ENCODE measurements at regions not wholly inside any gene's neighbourhood (a gene's known extent, or its start where the extent isn't known, plus 50 kb on each side); places are given as distances from the start of the nearest gene placed in this dataset.

DNA sequence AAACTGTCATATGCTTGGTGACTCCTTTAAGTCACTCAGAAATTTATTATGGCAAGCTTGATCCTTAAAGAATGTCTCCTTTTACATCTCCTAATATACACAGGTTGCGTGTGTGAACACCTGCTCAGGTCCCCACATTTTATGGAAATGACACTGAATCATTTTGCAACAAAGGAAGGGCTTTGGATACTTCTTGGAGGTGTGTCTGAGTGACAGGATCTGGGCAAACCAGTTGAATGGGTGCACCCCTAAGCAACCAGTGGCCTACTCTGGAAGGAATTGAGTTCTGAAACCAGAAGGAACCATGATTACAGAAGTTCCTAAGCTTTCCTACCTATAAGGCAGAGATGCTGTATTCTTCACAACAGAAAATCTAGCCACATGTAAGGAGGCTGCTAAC lies 483.9 kb upstream of the KLF4 start:
- TF ChIP-seq CTCF (IDR thresholded peaks at IDR 0.05): no peak

DNA sequence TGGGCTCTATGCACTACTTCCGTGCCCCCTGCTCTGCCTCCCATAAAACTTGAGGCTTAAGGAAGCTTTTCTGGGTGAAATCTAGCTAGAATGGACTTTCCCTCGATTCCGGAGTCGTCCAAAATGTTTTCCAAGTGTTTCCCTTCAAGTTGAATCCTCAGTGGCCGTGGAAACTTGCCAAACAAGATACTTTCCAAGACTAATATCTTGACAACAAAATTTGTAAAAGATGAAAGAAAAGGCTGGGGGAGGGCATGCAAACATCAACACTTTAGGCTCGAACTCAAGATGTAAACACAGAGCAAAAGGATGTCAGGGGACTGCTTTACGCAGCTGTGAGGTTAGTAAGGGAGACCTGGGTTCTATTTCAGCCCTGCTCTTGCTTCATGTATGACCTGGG lies 482.8 kb upstream of the KLF4 start:
- TF ChIP-seq CTCF (IDR thresholded peaks at IDR 0.05): no peak

DNA sequence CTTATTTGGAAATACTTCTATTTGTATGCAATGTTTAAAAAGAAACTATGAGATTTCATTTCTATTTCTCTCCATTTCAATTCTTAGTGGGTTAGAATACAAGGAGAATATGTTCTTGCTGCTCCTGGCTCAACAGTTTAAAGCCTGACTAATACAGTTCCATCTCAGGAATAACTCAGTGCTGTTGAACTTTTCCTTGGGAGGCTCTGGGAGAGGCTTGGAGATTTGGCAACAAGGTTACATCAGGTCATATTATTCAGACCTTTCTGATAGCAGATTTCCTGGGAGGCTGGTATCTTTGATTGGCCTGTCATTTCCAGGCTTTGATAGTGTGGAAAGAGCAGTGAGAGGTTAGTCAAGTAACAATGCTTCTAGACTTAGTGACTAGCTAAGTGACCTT lies 481.7 kb upstream of the KLF4 start:
- TF ChIP-seq CTCF (IDR thresholded peaks at IDR 0.05): no peak

DNA sequence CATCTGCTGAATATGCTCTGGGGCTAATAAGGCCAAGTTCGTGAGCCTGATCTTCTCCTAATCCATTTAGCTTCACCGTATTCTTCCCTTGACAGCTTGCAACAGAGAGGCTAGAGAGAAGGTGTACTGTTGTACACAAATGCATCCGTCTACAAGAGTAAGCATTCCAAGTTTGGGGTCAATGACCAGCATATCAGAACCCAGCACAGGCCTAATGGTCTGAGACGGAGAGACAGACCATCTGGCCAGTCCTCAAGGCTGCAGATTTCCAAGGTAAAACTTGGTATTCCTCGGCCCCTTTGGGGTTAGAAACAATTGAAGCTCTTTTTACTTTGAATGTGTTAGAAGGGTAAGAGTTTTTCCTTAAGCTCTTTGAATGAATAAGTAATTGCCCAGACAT lies 481.2 kb upstream of the KLF4 start:
- TF ChIP-seq CTCF (IDR thresholded peaks at IDR 0.05): no peak

GRCh38 chr9:107969727-107970126 lies 480.2 kb upstream of the KLF4 start:
- TF ChIP-seq CTCF (IDR thresholded peaks at IDR 0.05): no peak

- TF ChIP-seq CTCF (IDR thresholded peaks at IDR 0.05): no peak
These were observed 479.6 kb upstream of the KLF4 start for GRCh38 chr9:107969141-107969540.

DNA sequence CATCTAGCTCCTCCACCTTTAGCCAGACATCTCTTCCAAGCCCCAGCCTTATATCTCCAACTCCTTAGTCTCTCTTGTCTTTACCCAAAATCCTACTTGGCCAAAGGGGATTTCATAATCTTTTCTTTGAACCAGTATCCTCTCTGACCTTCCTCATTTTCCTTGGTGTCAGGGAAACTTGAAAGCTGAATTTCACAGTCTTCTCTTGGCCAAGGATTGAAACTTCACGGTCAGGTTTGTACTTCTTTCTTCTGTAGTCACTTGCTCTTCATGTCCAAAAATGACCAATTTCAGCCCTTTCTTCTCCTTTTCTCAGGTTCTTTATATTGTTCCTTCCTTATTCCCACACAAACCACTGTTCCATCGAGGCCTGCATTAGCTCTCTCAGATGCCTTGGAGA lies 473.7 kb upstream of the KLF4 start:
- no peak for TF ChIP-seq CTCF (IDR thresholded peaks at IDR 0.05)

- no peak for TF ChIP-seq CTCF (IDR thresholded peaks at IDR 0.05)
These were observed 471.3 kb upstream of the KLF4 start for GRCh38 chr9:107960916-107961315.

All from LNCAP (cell line).